HG03097 (cell line): ENCODE measurements at regions not wholly inside any gene's neighbourhood (a gene's known extent, or its start where the extent isn't known, plus 50 kb on each side); places are given as distances from the start of the nearest gene placed in this dataset.

Source experiments
- ATAC-seq: cut with Tn5 transposase; IDR thresholded peaks from one replicate; pipeline ENCODE4 v1.9.1; 2021; ENCODE audit not compliant: unreplicated experiment, low FRiP score

- ATAC-seq = no peak
These were observed 53.7 kb upstream of the SMAD1 start for GRCh38 chr4:145427991-145428390.

- ATAC-seq = no peak
These were observed 54.4 kb upstream of the SMAD1 start for GRCh38 chr4:145427221-145427620.

GRCh38 chr4:145423017-145423708 lies 58.5 kb upstream of the SMAD1 start:
- no peak for ATAC-seq

DNA sequence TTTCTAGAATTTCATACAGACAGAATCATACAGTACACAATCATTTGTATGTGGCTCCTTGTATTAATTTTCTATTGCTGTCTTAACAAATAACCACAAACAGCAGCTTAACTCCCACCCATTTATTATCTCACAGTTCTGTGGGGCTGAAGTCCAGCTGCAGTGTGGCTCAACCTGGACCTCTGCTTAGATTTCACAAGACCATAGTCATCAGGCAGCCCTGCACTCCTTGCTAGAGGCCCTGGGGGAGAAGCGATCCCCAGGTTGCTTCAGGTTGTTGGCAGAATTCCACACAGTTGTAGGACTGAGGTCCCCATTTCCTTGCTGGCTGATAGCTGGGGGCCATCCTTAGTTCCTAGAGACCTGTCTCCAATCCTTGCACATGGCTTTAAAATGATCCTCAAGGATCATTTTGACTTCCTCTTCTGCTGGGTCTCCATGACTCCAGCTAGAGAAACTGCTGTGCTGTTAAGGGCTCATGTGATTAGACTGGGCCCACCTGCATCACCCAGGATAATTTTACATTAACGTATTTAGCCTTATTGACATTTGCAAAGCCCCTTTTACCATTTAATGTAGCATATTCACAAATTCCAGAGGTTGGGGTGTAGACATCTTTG lies 60.9 kb upstream of the SMAD1 start:
- no peak for ATAC-seq

DNA sequence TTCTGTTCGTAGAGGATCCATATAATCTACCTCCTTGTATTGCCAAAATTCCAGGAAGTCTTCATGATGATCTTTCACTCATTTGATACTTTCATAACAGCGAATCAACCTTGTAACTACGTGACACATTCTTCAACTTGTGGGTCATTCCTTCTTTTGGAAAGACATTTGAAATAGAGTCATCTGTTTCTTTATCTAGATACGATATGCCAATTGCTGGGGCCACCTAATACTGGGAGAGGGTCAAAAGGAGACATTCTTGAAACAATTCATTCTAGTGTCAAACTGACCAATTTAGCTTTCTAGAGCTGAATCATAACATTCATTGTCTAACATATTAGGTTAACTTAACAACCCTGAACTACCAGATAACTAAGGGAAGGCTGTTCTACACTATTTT lies 62.9 kb upstream of the SMAD1 start:
- ATAC-seq = no peak

DNA sequence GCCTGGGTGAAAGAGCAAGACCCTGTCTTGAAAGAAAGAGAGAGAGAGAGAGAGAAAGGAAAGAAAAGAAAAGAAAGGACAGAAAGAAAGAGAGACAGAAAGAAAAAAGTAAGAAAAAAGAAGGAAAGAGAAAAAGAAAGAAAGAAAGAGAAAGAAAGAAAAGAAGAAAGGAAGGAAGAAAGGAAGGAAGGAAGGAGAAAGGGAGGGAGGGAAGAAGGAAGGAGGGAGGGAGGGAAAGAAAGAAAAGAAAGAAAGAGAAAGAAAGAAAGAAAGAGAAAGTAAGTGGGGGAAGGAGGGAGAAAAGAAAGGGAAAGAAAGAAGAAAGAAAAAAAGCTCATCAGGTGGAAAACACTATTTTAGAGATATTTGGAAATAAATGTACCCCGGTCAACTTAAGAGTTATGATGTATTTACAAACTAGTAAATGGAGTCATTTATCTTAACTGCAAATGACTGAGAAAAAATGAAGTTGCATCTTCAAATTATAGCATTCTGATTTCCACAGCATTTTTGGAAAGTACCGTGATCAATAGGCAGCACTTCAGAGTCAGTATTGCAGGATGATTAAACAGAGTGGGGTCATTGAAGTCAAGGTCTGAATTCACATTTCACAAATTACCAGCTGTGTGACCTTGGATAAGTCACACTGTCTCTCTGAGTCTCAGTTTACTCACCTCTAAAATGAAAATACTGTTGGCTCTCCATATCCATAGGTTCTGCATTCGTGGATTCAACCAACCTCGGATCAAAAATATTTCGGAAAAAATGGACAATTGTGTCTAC lies 64.1 kb upstream of the SMAD1 start:
- ATAC-seq = no peak

GRCh38 chr4:145414841-145415240 lies 66.8 kb upstream of the SMAD1 start:
- ATAC-seq = no peak

GRCh38 chr4:145414226-145414625 lies 67.4 kb upstream of the SMAD1 start:
- ATAC-seq = no peak

DNA sequence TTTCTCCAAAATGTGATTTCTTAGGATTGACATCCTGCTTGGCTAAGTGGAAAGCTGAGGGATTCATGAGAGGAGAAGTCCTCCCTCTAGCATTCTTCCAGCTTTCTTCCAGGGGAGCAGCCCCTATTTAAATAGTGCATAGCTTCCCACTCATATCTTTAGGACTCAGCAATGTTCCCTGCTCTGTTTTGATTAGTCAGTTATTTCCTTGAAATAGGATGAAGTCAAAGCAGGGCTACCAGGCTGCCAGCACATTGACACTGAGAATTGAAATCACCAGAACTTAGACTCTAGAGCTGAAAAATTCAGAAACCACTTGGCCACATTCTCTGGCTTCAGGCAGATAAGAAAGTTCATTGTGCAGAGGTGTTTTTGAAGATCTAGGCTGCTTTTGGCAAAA lies 74.7 kb upstream of the SMAD1 start:
- ATAC-seq = no peak

- ATAC-seq = no peak
These were observed 76.9 kb upstream of the SMAD1 start for GRCh38 chr4:145404761-145405160.

DNA sequence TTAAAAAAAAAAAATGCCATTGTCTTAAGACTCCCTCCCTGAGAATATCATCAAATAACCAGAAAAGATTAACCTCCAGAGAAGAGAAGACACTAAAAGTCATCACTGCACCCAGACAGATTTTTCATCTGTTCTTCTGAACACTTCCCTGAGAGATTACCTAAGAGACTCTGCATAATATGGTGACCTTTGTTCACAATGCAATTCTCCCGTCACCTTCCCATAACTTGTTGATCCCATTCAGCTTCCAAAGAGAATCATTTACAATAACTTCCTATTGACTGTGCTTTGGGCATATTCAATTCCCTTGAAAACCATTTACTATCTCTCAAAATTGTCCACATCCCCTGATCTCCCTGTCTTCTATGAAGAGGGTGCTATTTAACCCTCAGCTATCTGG lies 85.1 kb upstream of the SMAD1 start:
- no peak for ATAC-seq

GRCh38 chr4:145390571-145390970 lies 91.1 kb upstream of the SMAD1 start:
- no peak for ATAC-seq

- no peak for ATAC-seq
These were observed 92.1 kb upstream of the SMAD1 start for GRCh38 chr4:145389550-145389949.

GRCh38 chr4:145388043-145388442 lies 93.6 kb upstream of the SMAD1 start:
- ATAC-seq = no peak

- no peak for ATAC-seq
These were observed 94.6 kb upstream of the SMAD1 start for GRCh38 chr4:145387079-145387478.

- no peak for ATAC-seq
These were observed 100.5 kb upstream of the SMAD1 start for GRCh38 chr4:145381163-145381562.

GRCh38 chr4:145380123-145380522 lies 101.5 kb upstream of the SMAD1 start:
- no peak for ATAC-seq

DNA sequence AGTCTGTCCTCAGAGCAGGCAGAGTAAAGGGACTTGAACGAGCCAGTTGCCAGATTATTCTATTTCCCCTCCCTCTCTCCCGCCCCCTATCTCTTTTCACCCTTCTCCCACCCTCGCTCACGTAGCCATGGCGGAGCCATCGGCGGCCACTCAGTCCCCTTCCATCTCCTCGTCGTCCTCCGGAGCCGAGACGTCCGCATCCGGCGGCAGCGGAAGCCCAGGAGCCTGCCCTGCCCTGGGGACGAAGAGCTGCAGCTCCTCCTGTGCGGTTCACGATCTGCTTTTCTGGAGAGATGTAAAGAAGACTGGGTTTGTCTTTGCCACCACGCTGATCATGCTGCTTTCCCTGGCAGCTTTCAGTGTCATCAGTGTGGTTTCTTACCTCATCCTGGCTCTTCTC lies 106.2 kb upstream of the SMAD1 start:
- ATAC-seq = no peak

GRCh38 chr4:145352438-145353145 lies 129.1 kb upstream of the SMAD1 start:
- ATAC-seq = no peak

DNA sequence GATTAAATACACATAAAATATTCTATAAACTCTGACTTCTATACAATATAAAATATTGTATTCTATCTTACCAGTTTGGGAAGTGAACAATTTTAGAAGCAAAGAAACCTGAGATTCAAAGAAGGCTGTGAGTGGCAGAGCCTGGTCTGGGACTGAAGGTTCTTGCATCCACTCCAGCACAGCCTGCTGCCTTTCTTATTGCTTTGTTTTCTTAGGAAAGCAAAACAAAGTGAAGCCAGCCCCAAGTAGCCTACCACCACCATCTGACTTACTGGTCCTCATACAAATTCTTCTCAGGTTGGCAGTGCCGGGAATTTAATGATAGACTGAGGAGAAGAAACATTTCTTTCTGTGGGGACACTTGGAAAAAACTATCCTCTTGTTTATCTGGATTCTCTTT lies 129.7 kb upstream of the SMAD1 start:
- no peak for ATAC-seq

GRCh38 chr4:145351162-145351561 lies 130.5 kb upstream of the SMAD1 start:
- ATAC-seq = no peak
